ENCODE measurements at regions not wholly inside any gene's neighbourhood (a gene's known extent, or its start where the extent isn't known, plus 50 kb on each side); places are given as distances from the start of the nearest gene placed in this dataset.

DNA sequence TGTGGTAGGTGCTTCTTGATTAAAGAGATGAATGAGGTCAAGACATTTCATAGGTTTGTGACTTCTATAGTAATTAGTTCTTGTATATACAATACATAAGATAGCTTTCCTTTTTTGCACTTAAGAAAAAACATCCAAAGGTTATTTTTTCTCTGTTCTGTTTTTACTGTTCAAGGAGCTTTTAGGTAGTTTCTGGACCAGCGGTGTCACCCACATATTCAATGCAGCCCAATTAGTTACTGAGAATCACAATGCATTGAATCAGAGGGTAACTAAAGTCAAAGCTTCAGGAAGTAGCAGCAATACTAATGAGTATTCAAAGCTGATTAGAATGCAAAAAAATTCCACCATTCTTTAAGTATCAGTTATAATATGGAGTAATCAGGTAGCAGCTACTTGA, 211.6 kb downstream of the SH2D1A start:
- no peak overlapping the region for H3K4me3 ChIP-seq (ENCODE audit: low read depth, low read length)
- TF ChIP-seq, protein P1, sequence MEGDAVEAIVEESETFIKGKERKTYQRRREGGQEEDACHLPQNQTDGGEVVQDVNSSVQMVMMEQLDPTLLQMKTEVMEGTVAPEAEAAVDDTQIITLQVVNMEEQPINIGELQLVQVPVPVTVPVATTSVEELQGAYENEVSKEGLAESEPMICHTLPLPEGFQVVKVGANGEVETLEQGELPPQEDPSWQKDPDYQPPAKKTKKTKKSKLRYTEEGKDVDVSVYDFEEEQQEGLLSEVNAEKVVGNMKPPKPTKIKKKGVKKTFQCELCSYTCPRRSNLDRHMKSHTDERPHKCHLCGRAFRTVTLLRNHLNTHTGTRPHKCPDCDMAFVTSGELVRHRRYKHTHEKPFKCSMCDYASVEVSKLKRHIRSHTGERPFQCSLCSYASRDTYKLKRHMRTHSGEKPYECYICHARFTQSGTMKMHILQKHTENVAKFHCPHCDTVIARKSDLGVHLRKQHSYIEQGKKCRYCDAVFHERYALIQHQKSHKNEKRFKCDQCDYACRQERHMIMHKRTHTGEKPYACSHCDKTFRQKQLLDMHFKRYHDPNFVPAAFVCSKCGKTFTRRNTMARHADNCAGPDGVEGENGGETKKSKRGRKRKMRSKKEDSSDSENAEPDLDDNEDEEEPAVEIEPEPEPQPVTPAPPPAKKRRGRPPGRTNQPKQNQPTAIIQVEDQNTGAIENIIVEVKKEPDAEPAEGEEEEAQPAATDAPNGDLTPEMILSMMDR (IDR thresholded peaks at IDR 0.05; ENCODE audit: insufficient read depth, low read length, severe bottlenecking) = no peak
- FAIRE-seq (no peak), DNase-seq (ENCODE audit: low read depth) (no peak)
- H3K27me3 ChIP-seq (ENCODE audit: control insufficient read depth, insufficient read depth, low read length) = no peaks in the 10 kb centered on the region
- H3K36me3 ChIP-seq (ENCODE audit: control insufficient read depth, insufficient read depth, low read length) = no peaks in the 10 kb centered on the region

DNA sequence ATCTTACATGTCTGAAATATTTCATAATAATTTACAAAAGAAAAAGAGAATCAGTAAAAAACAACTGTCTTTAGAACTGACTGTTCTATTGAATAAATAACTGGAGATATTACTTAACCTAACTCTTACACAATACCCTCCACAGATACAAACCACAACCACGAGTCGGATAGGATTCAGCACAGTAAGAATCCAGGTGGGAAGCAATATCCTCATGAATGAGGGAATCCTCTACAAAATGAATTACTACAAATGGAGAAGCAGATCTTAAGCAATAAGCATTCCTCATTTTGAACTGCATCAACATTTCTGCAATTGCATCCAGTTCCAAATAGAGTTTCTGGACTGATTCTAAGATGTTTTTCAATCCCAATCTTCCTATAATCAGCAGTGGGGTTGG, 227.1 kb downstream of the SH2D1A start:
- FAIRE-seq (no peak), DNase-seq (ENCODE audit: low read depth) (peak; percentile 53)
- Histone ChIP-seq H3K27me3 (ENCODE audit: control insufficient read depth, insufficient read depth, low read length) (no peaks in the 10 kb centered on the region), H3K36me3 (ENCODE audit: control insufficient read depth, insufficient read depth, low read length) (no peaks in the 10 kb centered on the region), H3K4me3 (ENCODE audit: low read depth, low read length) (no peak overlapping the region)
- TF ChIP-seq, protein P1 (IDR thresholded peaks at IDR 0.05; ENCODE audit: insufficient read depth, low read length, severe bottlenecking) = no peak

DNA sequence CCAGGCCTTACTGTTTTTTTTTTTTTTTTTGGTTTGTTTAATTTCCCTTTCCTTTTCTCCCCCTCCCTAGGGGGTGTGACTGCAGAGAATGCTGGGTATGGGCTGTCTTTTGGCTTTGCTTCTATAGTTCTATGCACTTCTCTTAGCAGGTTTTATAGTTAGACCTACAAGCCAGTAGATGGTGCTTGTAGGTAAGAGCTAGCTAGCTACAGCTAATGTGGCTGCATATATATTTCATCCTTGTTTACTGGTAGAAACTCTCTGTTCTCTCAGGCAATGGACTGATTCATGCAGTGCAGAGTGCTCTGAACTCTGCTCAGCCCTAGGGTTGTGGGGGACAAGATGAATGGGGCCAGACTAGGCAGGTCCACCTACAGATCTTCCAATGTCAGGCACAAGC, 246.4 kb downstream of the SH2D1A start:
- Histone ChIP-seq H3K4me3 (ENCODE audit: low read depth, low read length) (no peak overlapping the region), H3K36me3 (ENCODE audit: control insufficient read depth, insufficient read depth, low read length) (no peaks in the 10 kb centered on the region), H3K27me3 (ENCODE audit: control insufficient read depth, insufficient read depth, low read length) (no peaks in the 10 kb centered on the region)
- DNase-seq (ENCODE audit: low read depth) (no peak), FAIRE-seq (no peak)
- TF ChIP-seq, protein P1 (IDR thresholded peaks at IDR 0.05; ENCODE audit: insufficient read depth, low read length, severe bottlenecking) = no peak

DNA sequence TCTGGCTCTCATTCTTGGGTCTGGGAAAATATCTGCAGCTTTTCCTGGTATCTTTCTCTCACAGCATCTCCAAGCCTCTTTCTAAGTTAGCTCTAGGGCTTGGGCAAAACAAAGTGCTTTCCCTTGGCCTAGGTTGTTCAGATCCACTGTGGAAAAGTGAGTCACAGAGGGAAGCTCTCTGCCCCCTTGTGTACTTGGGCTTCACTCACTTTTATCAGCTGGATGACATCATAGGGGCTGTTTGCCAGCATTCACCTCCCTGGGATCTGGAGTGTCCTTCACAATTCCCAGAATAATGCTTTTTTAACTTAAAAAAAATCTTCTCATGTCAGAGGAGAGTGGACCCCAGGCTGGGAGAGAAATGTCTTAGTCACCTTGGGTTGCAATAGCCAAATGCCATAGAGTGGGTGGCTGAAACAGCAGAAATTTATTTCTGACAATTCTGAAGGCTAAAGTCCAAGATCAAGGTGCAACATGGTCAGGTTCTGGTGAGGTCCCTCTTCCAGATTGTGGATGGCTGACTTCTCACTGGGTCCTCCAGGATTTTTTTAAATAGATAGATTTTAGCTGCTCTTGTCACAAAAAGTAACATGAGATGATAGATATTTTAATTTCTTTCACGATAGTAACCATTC, 247.8 kb downstream of the SH2D1A start:
- DNase-seq (ENCODE audit: low read depth) = peak; percentile 54
- TF ChIP-seq, protein P1 (IDR thresholded peaks at IDR 0.05; ENCODE audit: insufficient read depth, low read length, severe bottlenecking) = no peak
- Histone ChIP-seq H3K36me3 (ENCODE audit: control insufficient read depth, insufficient read depth, low read length) (no peaks in the 10 kb centered on the region), H3K27me3 (ENCODE audit: control insufficient read depth, insufficient read depth, low read length) (no peaks in the 10 kb centered on the region), H3K4me3 (ENCODE audit: low read depth, low read length) (no peak overlapping the region)
- no peak for FAIRE-seq

DNA sequence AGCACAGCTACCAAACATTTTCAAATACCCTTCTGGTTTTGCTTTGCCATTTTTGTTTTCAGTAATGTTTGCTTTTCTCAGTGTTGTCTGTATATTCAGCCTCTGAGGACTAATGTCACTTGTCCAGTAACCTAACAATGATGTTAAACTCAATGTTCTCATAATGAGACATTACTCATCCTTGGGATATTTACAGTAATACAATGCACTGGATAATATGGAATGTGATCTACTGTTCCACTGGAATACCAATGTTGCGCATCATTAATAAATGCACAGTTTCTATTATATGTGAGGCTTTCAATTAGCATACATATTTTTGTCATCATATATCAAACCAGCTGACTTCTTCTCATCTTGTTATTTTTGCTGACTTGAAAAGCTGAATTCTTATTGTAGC, 259.1 kb downstream of the SH2D1A start:
- DNase-seq (ENCODE audit: low read depth) (peak; percentile 43), FAIRE-seq (no peak)
- TF ChIP-seq, protein P1 (IDR thresholded peaks at IDR 0.05; ENCODE audit: insufficient read depth, low read length, severe bottlenecking) = no peak
- Histone ChIP-seq H3K27me3 (ENCODE audit: control insufficient read depth, insufficient read depth, low read length) (no peaks in the 10 kb centered on the region), H3K36me3 (ENCODE audit: control insufficient read depth, insufficient read depth, low read length) (no peaks in the 10 kb centered on the region), H3K4me3 (ENCODE audit: low read depth, low read length) (no peak overlapping the region)

DNA sequence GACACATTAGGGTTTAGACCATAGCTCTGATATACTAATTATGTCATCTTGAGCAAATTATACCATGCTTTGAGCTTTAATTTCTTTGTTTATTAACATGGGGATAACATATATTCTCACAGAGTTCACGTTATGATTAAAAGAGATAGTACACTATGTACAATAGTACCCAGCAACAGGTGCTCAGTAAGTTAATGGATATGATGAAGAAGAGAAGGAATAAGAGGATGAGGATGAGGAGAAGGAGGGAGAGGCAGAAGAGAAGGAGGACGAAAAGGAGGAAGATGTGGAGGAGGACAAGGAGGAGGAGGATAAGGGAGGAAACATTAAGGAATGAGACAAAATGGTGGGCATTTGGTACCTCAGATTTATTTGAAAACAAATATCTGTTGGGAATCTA, 260.4 kb downstream of the SH2D1A start:
- FAIRE-seq (no peak), DNase-seq (ENCODE audit: low read depth) (no peak)
- Histone ChIP-seq H3K4me3 (ENCODE audit: low read depth, low read length) (no peak overlapping the region), H3K27me3 (ENCODE audit: control insufficient read depth, insufficient read depth, low read length) (no peaks in the 10 kb centered on the region), H3K36me3 (ENCODE audit: control insufficient read depth, insufficient read depth, low read length) (no peaks in the 10 kb centered on the region)
- TF ChIP-seq, protein P1 (IDR thresholded peaks at IDR 0.05; ENCODE audit: insufficient read depth, low read length, severe bottlenecking) = no peak

All from bronchial epithelial cell (primary cell).